Keratinocyte (primary cell): ENCODE measurements at regions not wholly inside any gene's neighbourhood (a gene's known extent, or its start where the extent isn't known, plus 50 kb on each side); places are given as distances from the start of the nearest gene placed in this dataset.

Source experiments
- DNase-seq: peaks from one replicate; pipeline ENCODE4 v3.0.0-alpha.2; 2011; ENCODE audit warnings: low read depth, missing footprints, low spot score
- FAIRE-seq: peaks from 2 replicates; lab custom pipeline; 2011; peaks lifted over from hg19 to GRCh38; lab: Jason Lieb, UNC
- H2AFZ ChIP-seq: 2 replicates; pipeline ENCODE4 v1.6.0; 2012; ENCODE audit warnings: low read length, control low read depth, inconsistent platforms; ENCODE audit not compliant: control insufficient read depth
- H3K27ac ChIP-seq: 2 replicates; pipeline ENCODE4 v1.5.1; 2011; ENCODE audit warnings: low read length; ENCODE audit not compliant: control insufficient read depth, insufficient read depth
- H3K27me3 ChIP-seq: 3 replicates; pipeline ENCODE4 v1.6.0; 2011; ENCODE audit warnings: low read length; ENCODE audit not compliant: control insufficient read depth, insufficient read depth; ENCODE audit errors: extremely low read depth
- H3K36me3 ChIP-seq, 2 experiments: 2 replicates in 1 of 2; 3 replicates in 1 of 2; pipeline ENCODE4 v1.5.1; 2011; ENCODE audit warnings: low read length in 2 of 2, mild to moderate bottlenecking in 1 of 2; ENCODE audit not compliant: control insufficient read depth in 2 of 2, insufficient read depth in 2 of 2; ENCODE audit errors: extremely low read depth in 1 of 2
- H3K4me1 ChIP-seq: 3 replicates; pipeline ENCODE4 v1.5.1; 2011; ENCODE audit warnings: low read length; ENCODE audit not compliant: control insufficient read depth, insufficient read depth; ENCODE audit errors: extremely low read depth
- H3K4me2 ChIP-seq: 3 replicates; pipeline ENCODE4 v1.6.0; 2011; ENCODE audit warnings: low read depth, low read length; ENCODE audit not compliant: control insufficient read depth, insufficient read depth; ENCODE audit errors: extremely low read depth
- H3K4me3 ChIP-seq, 3 experiments: fragments of 200-600 bp in 1 of 3; sonication (generic) in 1 of 3; 2 replicates in 2 of 3; 3 replicates in 1 of 3; pipeline ENCODE4 v1.5.1; 2011 to 2016; ENCODE audit warnings: low read length in 3 of 3, mild to moderate bottlenecking in 3 of 3, control low read depth in 2 of 3, inconsistent platforms in 1 of 3, low read depth in 1 of 3, mixed read lengths in 1 of 3, mixed run types in 1 of 3, moderate library complexity in 1 of 3; ENCODE audit not compliant: control insufficient read depth in 2 of 3, insufficient read depth in 2 of 3; ENCODE audit errors: extremely low read depth in 1 of 3
- H3K79me2 ChIP-seq: 2 replicates; pipeline ENCODE4 v1.6.0; 2012; ENCODE audit warnings: low read length; ENCODE audit not compliant: control insufficient read depth, insufficient read depth
- H3K9ac ChIP-seq: 3 replicates; pipeline ENCODE4 v1.6.0; 2011; ENCODE audit warnings: low read length; ENCODE audit not compliant: control insufficient read depth, insufficient read depth; ENCODE audit errors: extremely low read depth
- H3K9me1 ChIP-seq: 3 replicates; pipeline ENCODE4 v1.6.0; 2011; ENCODE audit warnings: low read length; ENCODE audit not compliant: control insufficient read depth, insufficient read depth; ENCODE audit errors: extremely low read depth
- H3K9me3 ChIP-seq: 2 replicates; pipeline ENCODE4 v1.5.1; 2012; ENCODE audit warnings: low read depth, low read length; ENCODE audit not compliant: control insufficient read depth
- H4K20me1 ChIP-seq: 3 replicates; pipeline ENCODE4 v1.6.0; 2011; ENCODE audit warnings: low read length; ENCODE audit not compliant: control insufficient read depth, insufficient read depth; ENCODE audit errors: extremely low read depth
- CTCF ChIP-seq, 3 experiments: IDR thresholded peaks in 1 of 3; conservative IDR thresholded peaks in 1 of 3; optimal IDR thresholded peaks in 1 of 3; 2 replicates in 2 of 3; 3 replicates in 1 of 3; pipeline versions ENCODE3 to v1.5.1; 2011; ENCODE audit warnings: low read length in 3 of 3, mild to moderate bottlenecking in 3 of 3, moderate library complexity in 2 of 3, control low read depth in 1 of 3, inconsistent platforms in 1 of 3; ENCODE audit not compliant: insufficient read depth in 2 of 3; ENCODE audit errors: extremely low read depth in 1 of 3
- EZH2 ChIP-seq: IDR thresholded peaks from one replicate; pipeline ENCODE4 v1.6.1; 2012; ENCODE audit warnings: inconsistent platforms, mild to moderate bottlenecking, low read length, moderate library complexity
- dilution Hi-C: fragments of 300-500 bp; cut with MboI; formaldehyde crosslinking; loops from one replicate; pipeline ENCODE4 v1.7.0; 2020; ENCODE audit warnings: low sequenced_read_pairs; ENCODE audit not compliant: extremely low pct_ligation_motif_present

GRCh38 chr12:93168751-93169150, 209.0 kb upstream of the NUDT4 start:
- Histone ChIP-seq H3K27ac (no peak overlapping the region), H4K20me1 (no peaks in the 10 kb centered on the region), H3K9me3 (no peaks in the 10 kb centered on the region), H3K4me3 (no peak overlapping the region), H3K27me3 (no peaks in the 10 kb centered on the region), H3K4me2 (peak overlapping the region; percentile 62), H2AFZ (no peak overlapping the region), H3K36me3 (no peaks in the 10 kb centered on the region), H3K9me1 (no peaks in the 10 kb centered on the region), H3K79me2 (no peaks in the 10 kb centered on the region), H3K4me1 (no peaks in the 10 kb centered on the region), H3K9ac (no peak overlapping the region)
- no peak for TF ChIP-seq EZH2
- no peak for TF ChIP-seq CTCF (optimal IDR thresholded peaks at IDR 0.05 in 1 of 3, IDR thresholded peaks at IDR 0.05 in 1 of 3, conservative IDR thresholded peaks at IDR 0.05 in 1 of 3; ENCODE audit: extremely low read depth in 1 of 3, insufficient read depth in 2 of 3, low read length in 3 of 3)
- FAIRE-seq (no peak), DNase-seq (no peak)
- dilution Hi-C loops, result no loop called here

GRCh38 chr12:93169536-93169935, 208.2 kb upstream of the NUDT4 start:
- dilution Hi-C loops, result no loop called here
- no peak overlapping the region for H3K9ac ChIP-seq
- TF ChIP-seq CTCF (optimal IDR thresholded peaks at IDR 0.05 in 1 of 3, IDR thresholded peaks at IDR 0.05 in 1 of 3, conservative IDR thresholded peaks at IDR 0.05 in 1 of 3; ENCODE audit: extremely low read depth in 1 of 3, insufficient read depth in 2 of 3, low read length in 3 of 3), result no peak
- TF ChIP-seq EZH2, result no peak
- no peak overlapping the region for H3K4me2 ChIP-seq
- H3K27ac ChIP-seq, result no peak overlapping the region
- FAIRE-seq (no peak), DNase-seq (no peak)
- no peak overlapping the region for H2AFZ ChIP-seq
- H3K9me1 ChIP-seq, result no peaks in the 10 kb centered on the region
- no peaks in the 10 kb centered on the region for H4K20me1 ChIP-seq
- H3K36me3 ChIP-seq, result no peaks in the 10 kb centered on the region
- H3K79me2 ChIP-seq, result no peaks in the 10 kb centered on the region
- no peaks in the 10 kb centered on the region for H3K27me3 ChIP-seq
- H3K9me3 ChIP-seq, result no peaks in the 10 kb centered on the region
- no peak overlapping the region for H3K4me3 ChIP-seq
- no peaks in the 10 kb centered on the region for H3K4me1 ChIP-seq
